GM19025 (cell line): ENCODE measurements at regions not wholly inside any gene's neighbourhood (a gene's known extent, or its start where the extent isn't known, plus 50 kb on each side); places are given as distances from the start of the nearest gene placed in this dataset.
"Not testable (repeated sequence)": the region's sequence is repeated elsewhere in the genome, so short reads cannot be mapped to it uniquely, and the experiment has no call there.

Experiments
- ATAC-seq: cut with Tn5 transposase; IDR thresholded peaks from one replicate; pipeline ENCODE4 v1.9.1; 2021; ENCODE audit warnings: mild to moderate bottlenecking, low read depth, moderate library complexity; ENCODE audit not compliant: unreplicated experiment

DNA sequence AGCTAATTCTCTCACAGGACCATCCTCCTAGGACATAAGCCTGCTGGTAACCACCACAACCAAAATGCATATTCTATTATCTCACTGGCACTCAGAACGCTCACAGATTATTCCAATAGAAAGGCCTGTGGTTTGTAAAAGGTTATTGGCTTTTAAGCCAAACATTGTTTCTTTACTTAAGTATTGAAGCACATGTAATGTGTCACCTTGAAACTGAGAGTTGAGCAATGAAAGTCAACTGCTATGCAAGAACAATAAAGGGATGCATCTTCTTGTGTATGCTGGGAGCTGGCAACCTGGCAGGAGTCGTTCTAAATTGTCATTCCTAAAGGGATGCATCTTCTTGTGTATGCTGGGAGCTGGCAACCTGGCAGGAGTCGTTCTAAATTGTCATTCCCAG is 298.6 kb upstream of the DNAJC19 start:
- ATAC-seq = no peak

DNA sequence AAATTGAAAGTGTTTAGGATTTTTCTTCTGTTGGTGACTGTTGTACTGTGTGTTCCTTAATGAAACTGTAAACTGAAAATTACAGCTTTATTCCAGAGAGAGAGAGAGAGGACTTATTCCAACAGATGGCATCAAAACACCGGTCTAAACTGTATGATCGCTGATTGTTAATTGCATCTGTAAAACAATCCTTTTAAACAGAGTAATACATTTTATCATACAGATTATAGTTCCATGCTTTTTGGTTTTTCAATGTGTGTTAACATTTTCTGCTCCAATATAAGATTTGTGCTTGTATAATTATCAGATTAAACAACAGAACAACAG is 289.7 kb upstream of the DNAJC19 start:
- ATAC-seq = no peak

DNA sequence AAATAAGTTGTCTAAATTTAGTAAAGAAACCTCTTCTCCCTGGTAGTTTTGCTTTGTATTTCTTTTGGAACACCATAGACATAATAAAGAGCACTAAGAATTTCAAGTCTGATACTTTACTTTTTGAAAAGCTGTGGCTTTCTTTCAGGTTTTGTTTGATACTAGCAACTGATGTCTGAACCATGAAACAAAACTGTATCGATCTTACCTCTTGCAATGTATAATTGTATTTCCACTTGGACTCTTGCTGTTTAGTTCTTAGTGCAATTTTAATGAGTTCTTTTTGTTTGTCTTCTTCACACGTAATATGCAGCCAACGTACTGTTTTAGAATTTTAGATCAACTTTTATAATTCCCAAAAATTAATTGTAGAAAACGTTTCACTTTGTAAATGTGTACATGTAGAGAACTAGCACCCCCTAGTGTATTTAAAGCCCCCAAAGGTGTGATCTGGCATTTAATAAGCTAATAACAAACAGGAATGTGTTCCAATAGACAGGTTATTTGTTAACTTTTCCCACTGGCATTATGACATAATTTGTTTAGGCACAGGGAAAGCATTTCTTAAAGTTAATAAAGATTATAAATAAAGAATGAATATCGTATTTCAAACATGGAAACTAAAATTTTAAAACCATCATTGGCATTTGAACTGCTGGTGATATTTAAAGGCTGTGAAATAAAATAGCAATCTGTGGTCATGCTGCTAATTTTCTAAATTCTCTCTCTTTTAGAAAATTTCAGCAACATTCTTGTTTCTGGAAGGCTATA is 289.1 kb upstream of the DNAJC19 start:
- no peak for ATAC-seq

DNA sequence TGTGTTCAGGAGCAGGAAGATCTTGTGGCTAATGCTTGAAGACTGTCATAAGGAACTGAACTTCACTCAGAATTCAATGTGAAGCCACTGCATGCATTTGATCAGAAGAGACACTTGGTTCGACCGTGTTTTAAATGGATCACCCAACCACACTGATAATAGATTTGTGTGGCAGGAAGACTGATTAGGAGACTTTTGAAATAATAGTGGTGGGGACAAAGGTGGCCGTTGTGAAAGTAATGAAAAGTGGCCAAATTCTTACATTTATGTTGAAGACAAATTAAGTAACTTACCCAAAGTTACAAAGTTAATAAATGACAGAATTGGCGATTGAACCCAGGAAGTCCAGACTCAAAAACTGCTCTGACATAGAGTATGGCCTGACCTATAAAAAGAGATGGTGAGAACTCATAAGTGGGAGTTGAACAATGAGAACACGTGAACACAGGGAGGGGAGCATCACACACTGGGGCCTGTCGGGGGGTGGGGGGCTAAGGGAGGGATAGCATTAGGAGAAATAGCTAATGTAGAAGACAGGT is 286.9 kb upstream of the DNAJC19 start:
- no peak for ATAC-seq

DNA sequence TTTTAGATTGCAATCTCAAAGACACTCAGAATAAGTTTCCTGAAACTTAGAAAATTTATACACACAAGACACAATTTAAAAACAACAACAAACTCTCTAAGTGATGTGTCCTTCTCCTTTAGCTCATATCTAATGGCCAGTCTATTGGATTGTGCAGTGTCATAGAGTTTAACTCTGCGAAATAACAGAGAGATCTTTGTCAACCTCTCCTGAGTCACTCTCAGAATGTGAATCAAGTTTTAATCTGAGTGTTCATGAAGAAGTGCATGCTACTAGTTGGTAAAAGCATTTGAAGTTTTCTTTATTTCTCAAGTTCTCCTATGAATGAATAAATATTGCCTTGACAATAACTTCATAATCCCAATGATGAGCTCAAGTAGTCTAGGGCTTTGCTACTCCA is 284.5 kb upstream of the DNAJC19 start:
- no peak for ATAC-seq

DNA sequence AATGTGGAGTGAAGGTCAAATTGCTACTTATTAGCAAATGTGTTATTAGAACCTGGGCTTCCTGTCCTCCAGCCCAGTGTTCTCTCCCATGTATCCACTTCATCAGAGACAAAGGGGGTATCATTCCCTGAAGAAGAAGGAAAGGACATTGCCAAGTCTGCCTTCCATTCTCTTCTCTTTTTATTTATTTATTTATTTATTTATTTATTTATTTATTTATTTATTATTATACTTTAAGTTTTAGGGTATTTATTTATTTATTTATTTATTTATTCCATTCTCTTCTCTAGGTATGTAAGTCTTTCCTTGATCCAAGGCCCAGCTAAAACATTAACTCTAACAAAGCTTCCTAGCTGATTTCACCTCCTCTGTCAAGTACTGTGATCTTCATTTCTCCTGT is 277.8 kb upstream of the DNAJC19 start:
- no peak for ATAC-seq

DNA sequence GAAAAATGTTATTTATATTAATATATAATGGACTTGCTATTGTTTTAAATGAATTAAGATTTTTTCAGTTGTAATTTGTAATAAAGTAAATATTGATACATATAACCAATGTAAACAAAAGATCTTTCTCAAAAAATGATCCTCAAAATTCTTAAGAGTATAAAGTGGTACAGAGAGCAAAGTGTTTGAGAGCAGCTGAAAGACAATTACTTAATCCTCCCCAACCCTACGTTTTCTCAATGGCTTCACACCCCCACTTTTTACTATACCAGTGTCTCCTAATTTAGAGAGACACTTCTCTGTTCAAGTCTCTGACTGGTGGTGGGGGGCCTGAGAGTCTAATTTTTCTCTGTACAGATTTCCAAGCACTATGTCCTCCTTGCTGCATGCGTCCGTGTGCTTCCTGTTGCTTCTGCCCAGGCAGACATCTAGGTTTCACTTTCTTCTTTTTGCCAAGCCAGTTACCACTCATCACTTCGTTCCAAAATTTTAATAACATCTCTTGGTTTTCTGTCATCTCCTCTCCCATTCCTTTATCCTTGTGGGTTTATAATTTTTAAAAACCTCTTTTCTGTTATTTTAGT is 276.3 kb upstream of the DNAJC19 start:
- peak; percentile 68 for ATAC-seq

DNA sequence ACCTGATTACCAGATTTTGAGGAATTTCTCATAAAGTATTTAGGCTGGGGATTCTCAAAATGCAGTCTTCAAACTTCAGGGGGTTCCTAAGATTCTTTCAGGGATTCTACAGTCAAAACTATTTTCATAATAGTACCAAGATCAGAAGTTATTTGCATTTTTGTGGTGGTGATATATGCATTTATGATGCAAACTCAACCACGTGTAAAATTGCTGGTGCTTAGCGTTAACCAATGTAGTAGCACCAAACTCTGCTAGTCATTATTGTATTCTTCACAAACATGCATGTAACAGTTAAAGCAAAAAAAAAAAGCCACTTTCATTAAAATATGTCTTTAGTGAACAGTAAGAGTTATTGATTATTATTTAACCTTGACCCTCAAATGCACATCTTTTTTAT is 274.9 kb upstream of the DNAJC19 start:
- no peak for ATAC-seq

DNA sequence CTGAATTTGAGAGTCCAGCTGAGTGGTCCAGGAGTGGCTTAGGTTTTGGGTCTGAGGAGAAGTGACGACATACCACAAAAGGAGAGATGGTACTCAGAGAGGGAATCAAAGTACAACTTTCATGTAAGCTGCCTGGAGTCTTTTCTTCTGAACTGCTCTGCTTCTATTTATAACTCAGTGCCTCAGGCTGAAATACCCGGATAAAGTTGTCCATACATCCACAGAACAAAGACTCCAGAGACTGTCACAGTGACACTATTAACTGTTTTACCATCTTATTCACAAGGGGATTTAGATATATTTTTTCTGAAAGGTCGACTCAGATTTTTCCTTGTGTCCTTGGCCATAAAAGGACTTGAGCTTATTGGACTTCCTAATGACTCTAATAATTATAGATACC is 264.3 kb upstream of the DNAJC19 start:
- ATAC-seq = no peak

DNA sequence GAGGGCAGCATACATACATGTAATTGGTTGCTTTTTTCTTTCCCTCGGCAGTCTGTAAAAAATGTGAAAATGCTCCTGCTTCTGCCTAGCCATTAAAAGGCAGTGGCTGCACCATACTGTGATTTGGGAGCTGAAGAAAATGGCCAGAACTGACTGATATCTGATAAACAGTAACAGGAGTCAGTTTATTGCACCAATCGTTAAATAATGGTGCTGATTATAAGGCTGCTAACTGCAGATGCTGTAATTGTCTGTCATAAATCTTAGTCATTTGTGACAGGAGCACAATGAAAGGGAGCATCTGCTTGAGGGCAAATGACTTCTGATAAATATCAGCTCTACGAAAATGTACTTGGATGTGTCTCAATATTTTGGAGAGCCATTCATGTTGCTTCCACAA is 263.1 kb upstream of the DNAJC19 start:
- no peak for ATAC-seq

DNA sequence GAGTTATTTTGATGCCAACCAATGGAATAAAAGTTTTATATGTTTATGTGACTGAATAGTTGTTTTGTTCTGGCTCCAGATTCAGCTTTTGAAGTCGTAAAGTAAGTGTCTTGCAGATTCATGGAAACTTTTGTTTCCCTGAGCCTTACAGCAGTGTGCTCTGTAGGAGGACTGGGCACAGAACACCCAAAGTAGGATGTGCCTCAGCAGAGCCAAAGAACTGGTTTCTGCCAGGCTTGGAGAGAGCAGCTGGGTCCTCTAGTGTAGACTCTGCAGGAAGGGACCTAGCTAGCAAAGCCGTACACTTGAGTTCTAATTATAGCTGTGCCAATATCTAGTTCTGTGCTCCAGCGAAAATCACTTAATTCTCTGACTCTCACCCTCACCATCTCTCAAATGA is 261.2 kb upstream of the DNAJC19 start:
- no peak for ATAC-seq

DNA sequence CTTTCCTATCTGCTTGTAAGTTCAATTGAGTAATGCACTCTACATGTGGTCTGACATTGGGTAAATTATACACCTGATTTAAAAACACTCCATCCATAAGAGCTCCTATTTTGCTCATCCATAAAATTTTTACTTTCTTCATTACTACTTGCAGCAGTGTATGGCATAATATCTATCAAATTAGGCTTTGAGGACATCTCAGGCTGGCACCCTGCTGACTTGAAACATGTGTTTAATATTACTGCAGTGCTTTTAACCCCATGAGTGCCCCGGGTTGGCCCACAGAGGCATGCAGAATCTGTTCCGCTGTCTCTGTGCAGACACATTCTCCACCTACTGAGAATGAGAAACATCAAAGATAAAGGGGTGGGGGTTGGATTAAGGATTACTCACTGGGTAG is 249.9 kb upstream of the DNAJC19 start:
- ATAC-seq = no peak

DNA sequence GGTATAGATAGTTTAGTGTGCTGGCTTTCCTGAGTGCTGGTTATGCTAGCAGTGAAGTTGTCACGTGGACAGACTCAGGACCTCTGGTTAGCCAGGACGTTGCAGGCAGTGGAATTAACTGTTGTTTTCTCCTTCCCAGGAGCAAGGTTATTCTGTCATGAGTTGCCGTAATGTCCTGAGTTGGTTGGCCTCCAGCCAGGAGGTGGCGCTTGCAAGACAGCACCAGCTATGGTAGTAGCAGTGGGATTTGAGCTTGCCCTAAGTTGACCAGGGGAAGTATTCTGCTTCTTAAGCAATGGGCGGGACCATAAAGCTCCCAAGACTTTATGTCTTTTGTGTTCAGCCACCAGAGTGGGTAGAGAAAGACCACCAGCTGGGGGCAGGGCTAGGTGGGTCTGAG is 240.7 kb upstream of the DNAJC19 start:
- no peak for ATAC-seq

DNA sequence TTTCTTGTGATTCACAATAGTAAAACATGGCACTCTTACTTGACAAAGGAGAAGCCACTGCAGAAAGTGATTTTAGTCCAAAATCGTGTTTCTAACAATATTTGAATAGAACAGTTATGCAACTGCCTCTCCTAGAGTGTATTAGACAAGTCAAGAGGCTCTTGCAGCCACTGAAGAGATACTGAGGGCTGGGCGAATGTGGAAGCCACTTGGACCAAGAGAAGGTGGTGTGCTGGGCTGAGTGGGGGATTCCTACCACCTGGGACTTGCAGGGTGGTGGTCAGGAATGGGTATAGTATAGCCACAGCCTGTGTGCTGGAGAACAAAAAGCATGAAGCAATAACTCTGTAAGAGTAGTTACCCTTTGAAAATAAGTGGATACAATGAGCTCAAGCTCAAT is 223.8 kb upstream of the DNAJC19 start:
- no peak for ATAC-seq

DNA sequence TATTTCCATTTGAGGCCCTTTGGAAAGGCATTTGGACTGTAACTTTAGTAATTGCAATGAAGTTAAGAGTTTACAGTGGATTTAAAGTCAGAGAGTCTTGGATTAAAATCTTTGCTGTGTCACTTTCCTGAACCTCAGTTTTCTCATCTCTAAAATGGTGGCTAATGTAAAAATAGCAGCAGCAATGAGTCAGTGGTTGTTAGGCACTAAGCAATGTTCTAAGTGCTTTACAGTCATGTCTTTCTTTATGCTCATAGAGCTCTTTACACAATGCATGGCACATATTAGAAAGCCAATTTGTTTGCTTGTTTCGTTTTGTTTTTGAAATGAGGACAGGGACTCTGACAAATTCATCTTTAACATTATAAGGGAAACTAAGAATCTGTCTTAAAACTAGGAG is 222.7 kb upstream of the DNAJC19 start:
- no peak for ATAC-seq

DNA sequence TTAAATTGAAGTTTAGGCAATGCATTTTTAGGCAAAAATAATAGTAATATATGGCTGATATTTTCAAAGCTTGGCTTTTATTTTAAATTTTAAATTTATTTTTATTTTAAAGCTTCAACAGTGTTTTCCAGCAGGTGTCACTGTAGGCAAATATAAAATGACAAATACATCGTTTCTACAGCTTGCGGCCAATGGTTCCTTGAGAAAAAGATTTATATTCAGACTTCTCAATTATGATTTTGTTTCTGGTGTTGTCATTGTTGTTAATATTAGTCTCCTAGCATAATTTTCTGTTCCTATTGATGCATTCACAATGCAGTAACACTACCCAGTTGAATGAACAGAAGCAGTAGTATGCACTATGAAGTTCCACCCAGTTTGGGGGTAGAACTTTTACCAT is 220.7 kb upstream of the DNAJC19 start:
- ATAC-seq = no peak

DNA sequence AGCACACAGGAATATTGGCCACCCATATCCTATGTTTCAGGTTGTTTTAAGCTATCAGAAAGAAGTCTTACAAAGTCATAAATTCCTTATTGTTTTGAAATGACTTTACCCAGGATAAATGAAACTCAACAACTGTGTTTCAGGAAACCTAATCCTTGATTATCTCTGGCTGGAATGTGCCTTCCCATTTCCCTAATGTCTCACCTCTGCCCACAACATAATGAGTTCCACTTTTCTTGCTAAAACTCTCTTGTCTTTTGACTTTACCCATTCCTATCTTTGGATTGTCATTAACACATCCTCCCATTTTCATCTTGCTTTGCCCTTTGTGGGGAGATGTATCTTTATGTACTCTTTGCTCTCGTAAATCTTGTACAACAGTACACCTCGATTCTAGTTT is 200.0 kb upstream of the DNAJC19 start:
- ATAC-seq = no peak

DNA sequence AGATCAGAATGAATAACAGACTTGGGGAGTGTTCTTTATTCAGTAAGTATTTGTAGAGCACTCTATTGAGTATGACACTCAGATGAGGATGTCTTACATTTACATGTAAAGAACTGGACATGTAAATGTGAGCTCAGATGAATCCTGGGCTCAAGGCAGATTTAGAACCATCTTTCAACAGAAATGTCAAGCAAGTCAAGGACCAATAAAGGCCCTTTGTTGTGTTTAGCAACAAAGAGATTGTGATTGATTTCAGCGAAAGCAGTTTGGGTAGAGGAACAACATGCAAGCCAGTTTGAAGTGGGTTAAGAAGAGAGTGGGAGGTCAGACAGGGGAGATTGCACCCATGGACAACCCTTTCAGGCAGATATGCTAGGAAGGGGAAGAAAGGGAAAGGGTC is 194.2 kb upstream of the DNAJC19 start:
- ATAC-seq = no peak

DNA sequence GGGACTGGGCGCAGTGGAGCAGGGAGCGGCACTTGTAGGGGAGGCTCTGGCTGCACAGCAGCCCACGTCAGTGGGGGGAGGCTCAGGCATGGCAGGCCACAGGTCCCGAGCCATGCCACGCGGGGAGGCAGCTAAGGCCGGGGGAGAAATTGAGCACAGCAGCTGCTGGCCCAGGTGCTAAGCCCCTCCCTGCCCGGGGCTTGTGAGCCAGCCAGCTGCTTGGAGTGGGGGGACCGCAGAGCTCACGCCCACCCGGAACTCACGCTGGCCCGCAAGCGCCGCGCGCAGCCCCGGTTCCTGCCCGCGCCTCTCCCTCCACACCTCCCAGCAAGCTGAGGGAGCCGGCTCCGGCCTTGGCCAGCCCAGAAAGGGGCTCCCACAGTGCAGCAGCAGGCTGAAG is 193.5 kb upstream of the DNAJC19 start:
- not testable (repeated sequence) for ATAC-seq

DNA sequence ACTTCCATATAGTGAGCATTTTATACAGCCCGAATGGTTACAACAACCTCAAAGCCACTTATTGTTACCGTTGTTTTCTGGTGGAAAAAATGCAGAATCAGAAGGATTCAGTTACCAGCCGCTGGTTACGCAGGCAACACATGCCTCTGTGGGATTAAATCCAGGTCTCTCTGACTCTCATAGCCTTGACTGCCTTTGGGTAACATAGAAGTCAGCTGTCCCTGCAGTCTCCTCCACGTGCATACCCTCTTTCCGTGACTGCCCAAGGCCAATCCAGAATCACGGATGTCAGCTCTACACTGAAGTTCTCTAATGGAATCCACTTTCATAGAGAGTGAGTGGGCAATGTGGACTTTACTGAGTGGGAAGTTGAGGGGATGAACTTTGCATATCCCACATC is 189.5 kb upstream of the DNAJC19 start:
- no peak for ATAC-seq

DNA sequence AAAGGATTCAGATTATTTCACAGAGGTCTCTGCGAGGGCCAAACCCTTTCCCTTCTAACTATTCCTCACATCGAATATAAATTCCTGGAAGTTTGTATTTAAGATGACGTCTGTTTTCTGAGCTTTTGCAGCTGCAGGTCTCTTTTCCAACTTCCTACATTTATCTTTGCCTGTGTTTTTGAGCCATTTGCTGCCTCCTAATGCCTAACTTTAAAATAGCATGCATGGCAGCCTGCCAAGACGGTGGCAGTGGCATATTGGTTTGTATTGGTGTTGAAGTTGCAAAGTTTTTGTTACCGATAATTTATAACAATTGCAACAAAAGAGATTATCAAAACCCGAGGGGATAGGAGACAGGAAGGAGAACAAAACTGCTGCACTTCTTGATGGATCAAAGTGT is 187.1 kb upstream of the DNAJC19 start:
- no peak for ATAC-seq

DNA sequence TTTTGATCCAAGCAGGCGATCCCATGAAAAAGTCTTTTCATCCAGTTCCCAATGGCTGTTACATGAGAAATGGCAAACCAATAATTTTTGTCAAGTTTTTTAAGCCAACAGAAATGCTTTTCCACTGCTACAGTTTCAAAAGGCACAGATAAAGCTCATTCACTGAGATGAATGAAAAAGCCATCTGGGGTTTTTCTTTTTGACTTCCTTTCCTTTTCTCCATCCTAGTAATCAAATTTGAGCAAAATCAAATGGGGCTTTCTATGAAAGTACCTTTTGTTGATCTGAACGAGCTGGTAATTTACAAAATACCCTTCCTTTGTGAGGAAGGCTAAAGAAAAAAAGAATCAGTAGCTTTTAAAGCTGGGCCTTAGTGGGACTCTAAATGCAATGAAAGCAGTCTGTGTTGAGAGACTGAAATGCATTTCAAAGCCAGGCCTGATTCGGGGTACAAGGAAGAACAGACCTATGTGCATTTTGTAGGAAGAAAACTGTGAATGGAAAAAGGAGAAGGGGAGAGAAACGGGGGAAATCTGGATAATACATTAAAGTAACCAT is 185.2 kb upstream of the DNAJC19 start:
- no peak for ATAC-seq
